HepG2 (cell line): ENCODE measurements at regions not wholly inside any gene's neighbourhood (a gene's known extent, or its start where the extent isn't known, plus 50 kb on each side); places are given as distances from the start of the nearest gene placed in this dataset.

Experiments
- ATAC-seq: fragments of 200-7000 bp; cut with Tn5 transposase; 3 replicates; pipeline ENCODE4 v1.9.1; 2020; ENCODE audit warnings: mild to moderate bottlenecking, moderate library complexity
- BruUV-seq: library from RNA; stranded (reverse); fragments of 400-500 nt; replicated peaks from 2 replicates; lab custom pipeline; 2021; lab: Mats Ljungman, UMichigan
- CTCF ChIA-PET: fragments of 300-600 bp; formaldehyde crosslinking; extraction: SDS; loops from one replicate; lab custom pipeline; 2021; ENCODE audit warnings: low total read pairs, inconsistent platforms, low intra/inter-chr PET ratio; lab: Yijun Ruan, JAX
- POLR2A ChIA-PET: fragments of 350-600 bp; sonication (Branson Sonifier 250); formaldehyde crosslinking; loops from one replicate; lab custom pipeline; 2020; ENCODE audit warnings: antibody characterized with exemption, inconsistent platforms; lab: Yijun Ruan, JAX
- DNase-seq: peaks from one replicate; pipeline ENCODE4 v3.0.0-alpha.2; 2015; ENCODE audit warnings: low spot score
- FAIRE-seq: peaks from 3 replicates; lab custom pipeline; 2011; peaks lifted over from hg19 to GRCh38; lab: Jason Lieb, UNC
- H2AFZ ChIP-seq: one replicate; pipeline ENCODE4 v1.6.1; 2011; ENCODE audit warnings: low read length, inconsistent platforms
- H3K27ac ChIP-seq: fragments of 300-600 bp; 3 replicates; pipeline ENCODE4 v1.8.0; 2011; ENCODE audit warnings: mixed run types, mild to moderate bottlenecking, mixed read lengths, low read length, inconsistent platforms; ENCODE audit not compliant: insufficient read depth; ENCODE audit errors: extremely low read length
- H3K27me3 ChIP-seq, 2 experiments: fragments of 200-600 bp in 1 of 2; 2 replicates in 1 of 2; 3 replicates in 1 of 2; pipeline versions ENCODE4 v1.6.0 to v1.8.0; 2011; ENCODE audit warnings: low read length in 2 of 2, mild to moderate bottlenecking in 2 of 2, moderate library complexity in 2 of 2, inconsistent platforms in 1 of 2; ENCODE audit not compliant: insufficient read depth in 2 of 2, control insufficient read depth in 1 of 2
- H3K36me3 ChIP-seq, 2 experiments: fragments of 200-600 bp in 1 of 2; replicated peaks in 1 of 2; 2 replicates in 1 of 2; 3 replicates in 1 of 2; pipeline versions ENCODE4 v1.5.1 to v1.8.0; 2011; ENCODE audit warnings: low read length in 2 of 2, inconsistent platforms in 1 of 2; ENCODE audit not compliant: insufficient read depth in 2 of 2, control insufficient read depth in 1 of 2
- H3K4me1 ChIP-seq: 2 replicates; pipeline ENCODE4 v1.5.1; 2012; ENCODE audit warnings: low read length, inconsistent platforms; ENCODE audit not compliant: insufficient read depth
- H3K4me2 ChIP-seq: 2 replicates; pipeline ENCODE4 v1.6.0; 2011; ENCODE audit warnings: low read depth, low read length, inconsistent platforms
- H3K4me3 ChIP-seq, 3 experiments: fragments of 200-600 bp in 1 of 3; sonication (generic), shearing (Covaris generic) in 1 of 3; replicated peaks in 1 of 3; 2 replicates each; pipeline ENCODE4 v1.5.1; 2011 to 2016; ENCODE audit warnings: low read length in 3 of 3, inconsistent platforms in 2 of 3, low read depth in 2 of 3, mild to moderate bottlenecking in 2 of 3, control low read depth in 1 of 3, mixed read lengths in 1 of 3; ENCODE audit not compliant: insufficient read depth in 1 of 3
- H3K79me2 ChIP-seq: one replicate; pipeline ENCODE4 v1.6.1; 2011; ENCODE audit warnings: low read length, inconsistent platforms; ENCODE audit not compliant: insufficient read depth
- H3K9ac ChIP-seq: 2 replicates; pipeline ENCODE4 v1.6.0; 2011; ENCODE audit warnings: mild to moderate bottlenecking, low read depth, low read length, inconsistent platforms; ENCODE audit not compliant: insufficient read depth
- H3K9me3 ChIP-seq: 2 replicates; pipeline ENCODE4 v1.5.1; 2012; ENCODE audit warnings: mild to moderate bottlenecking, low read length
- H4K20me1 ChIP-seq: 2 replicates; pipeline ENCODE4 v1.6.0; 2011; ENCODE audit warnings: inconsistent platforms, mild to moderate bottlenecking, low read length, moderate library complexity; ENCODE audit not compliant: insufficient read depth
- MED8 ChIP-seq: sonication (generic); formaldehyde crosslinking; IDR thresholded peaks from 2 replicates; pipeline ENCODE4 v1.8.1; 2023; ENCODE audit warnings: mild to moderate bottlenecking, missing genetic modification reagents; ENCODE audit not compliant: insufficient replicate concordance
- MYC ChIP-seq: sonication (generic); formaldehyde crosslinking; IDR thresholded peaks from 2 replicates; pipeline ENCODE4 v1.9.0; 2021; ENCODE audit warnings: missing genetic modification reagents, borderline replicate concordance
- NFIB ChIP-seq: sonication (generic); formaldehyde crosslinking; IDR thresholded peaks from 2 replicates; pipeline ENCODE4 v1.9.0; 2021; ENCODE audit warnings: missing genetic modification reagents, mild to moderate bottlenecking, borderline replicate concordance
- SMAD3 ChIP-seq: sonication (generic); formaldehyde crosslinking; IDR thresholded peaks from 2 replicates; pipeline ENCODE4 v1.4.0; 2020; ENCODE audit warnings: missing genetic modification reagents
- SYNCRIP ChIP-seq: fragments of 200-400 bp; formaldehyde crosslinking; IDR thresholded peaks from 2 replicates; pipeline ENCODE4 v1.6.1; 2018; ENCODE audit warnings: mild to moderate bottlenecking, low read depth, low read length; ENCODE audit not compliant: insufficient read depth
- TFAP4 ChIP-seq: sonication (generic); IDR thresholded peaks from 2 replicates; pipeline ENCODE4 v1.6.1; 2016; ENCODE audit warnings: low read depth, borderline replicate concordance
- ZBTB4 ChIP-seq: sonication (generic); formaldehyde crosslinking; IDR thresholded peaks from 2 replicates; pipeline ENCODE4 v1.4.0; 2020; ENCODE audit warnings: missing genetic modification reagents, mild to moderate bottlenecking, borderline replicate concordance
- ZNF234 ChIP-seq: sonication (generic); formaldehyde crosslinking; conservative IDR thresholded peaks from 2 replicates; pipeline ENCODE4 v1.5.1; 2020; ENCODE audit warnings: mild to moderate bottlenecking, missing genetic modification reagents
- ZNF543 ChIP-seq: sonication (generic); formaldehyde crosslinking; IDR thresholded peaks from 2 replicates; pipeline ENCODE4 v1.4.0; 2020; ENCODE audit warnings: mild to moderate bottlenecking, missing genetic modification reagents
- ZNF761 ChIP-seq: sonication (generic); formaldehyde crosslinking; conservative IDR thresholded peaks from 2 replicates; pipeline ENCODE4 v1.4.0; 2020; ENCODE audit warnings: mild to moderate bottlenecking, missing genetic modification reagents
- ZNF775 ChIP-seq: sonication (generic); formaldehyde crosslinking; IDR thresholded peaks from 2 replicates; pipeline ENCODE4 v1.4.0; 2020; ENCODE audit warnings: missing genetic modification reagents, mild to moderate bottlenecking, moderate library complexity, borderline replicate concordance
- ZSCAN21 ChIP-seq: sonication (generic); formaldehyde crosslinking; IDR thresholded peaks from 2 replicates; pipeline ENCODE4 v1.8.0; 2022; ENCODE audit warnings: mild to moderate bottlenecking, missing genetic modification reagents, moderate library complexity, borderline replicate concordance
- WGBS: methylation state at CpG from one replicate; pipeline ENCODE4 v1.1.6; 2017; ENCODE audit warnings: low lambda C conversion rate; 5-methylcytosine and 5-hydroxymethylcytosine counted together
- in situ Hi-C: cut with HindIII; loops from 2 replicates; pipeline ENCODE4 v1.10.0; 2017; ENCODE audit warnings: low pct_unique_long_range_greater_than_20kb; ENCODE audit not compliant: extremely low pct_ligation_motif_present
- intact Hi-C: fragments of 100-400 bp; cut with micrococcal nuclease; formaldehyde crosslinking; loops from one replicate; pipeline ENCODE4 v1.10.0; 2022; ENCODE audit not compliant: unreplicated experiment

DNA sequence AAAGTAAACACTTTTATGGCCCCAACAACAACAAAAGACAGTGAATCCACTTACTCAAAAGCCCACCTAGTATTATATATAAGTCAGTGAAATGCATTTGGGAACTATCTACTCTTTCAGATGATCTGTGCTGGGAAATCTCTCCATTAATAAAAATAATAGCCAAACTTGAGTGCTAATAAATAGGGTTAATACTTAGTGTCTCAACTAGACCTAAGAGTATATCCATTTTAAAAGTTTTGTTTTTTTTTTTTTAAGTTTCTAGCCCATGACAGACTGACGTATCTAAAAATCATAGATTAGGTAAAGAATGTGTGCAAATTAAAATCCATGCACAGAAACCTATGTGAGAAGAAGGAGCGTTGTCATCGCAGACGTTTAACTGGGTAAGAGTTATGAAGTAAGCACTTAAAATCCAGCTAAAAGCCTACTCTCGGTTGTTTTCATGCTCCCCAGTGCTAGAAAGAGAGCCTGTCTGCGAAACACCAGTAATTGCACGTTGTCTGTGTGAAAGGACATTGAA, 83.4 kb upstream of the PELI1 start:
- DNase-seq: no peak
- H3K27me3 ChIP-seq: peaks cover 0 to 25% of the 10 kb centered on the region in 2 experiments; a peak in 3 of 5 replicates
- no peaks in the 10 kb centered on the region for H4K20me1 ChIP-seq
- intact Hi-C loops: no loop called here
- H3K27ac ChIP-seq: no peak overlapping the region
- in situ Hi-C loops: no loop called here
- FAIRE-seq: no peak
- H3K4me1 ChIP-seq: peaks cover 10% of the 10 kb centered on the region
- no TSS peak for BruUV-seq
- H3K4me3 ChIP-seq: peak overlapping the region; percentile 40 to 64 (median 49)
- no peaks in the 10 kb centered on the region for H3K79me2 ChIP-seq
- H2AFZ ChIP-seq: peak overlapping the region; percentile 92
- H3K4me2 ChIP-seq: peak overlapping the region; percentile 92
- no peak for TF ChIP-seq MED8
- 0 out of 2 replicates have a peak, but pooled peaks have one; percentile 32 for TF ChIP-seq ZNF761 (CRISPR knock-in tag)
- TF ChIP-seq ZNF775 (CRISPR knock-in tag): 0 out of 2 replicates have a peak, but pooled peaks have one; percentile 20
- TF ChIP-seq ZNF543 (CRISPR knock-in tag): 0 out of 2 replicates have a peak, but pooled peaks have one; percentile 24
- TF ChIP-seq, all 625 proteins: peak for 3
- ChIA-PET POLR2A (no interaction called here), CTCF (no interaction called here)
- 12% methylated on average over 7 of the region's 7 CpGs for WGBS
- no peaks in the 10 kb centered on the region for H3K36me3 ChIP-seq
- peak overlapping the region; percentile 0; the same call in 1 of the 2 replicates for H3K9ac ChIP-seq
- ATAC-seq: no peak; the same call in 2 of the 3 replicates
- H3K9me3 ChIP-seq: no peaks in the 10 kb centered on the region

- WGBS: 2% methylated on average over 17 of the region's 26 CpGs
- Histone ChIP-seq H4K20me1 (no peaks in the 10 kb centered on the region), H3K27me3 (peaks cover 0 to 25% of the 10 kb centered on the region in 2 experiments; a peak in 3 of 5 replicates), H3K27ac (no peak overlapping the region), H2AFZ (peak overlapping the region; percentile 92), H3K9me3 (no peaks in the 10 kb centered on the region), H3K4me3 (peak overlapping the region; percentile 40 to 64 (median 49)), H3K4me2 (peak overlapping the region; percentile 92), H3K36me3 (no peaks in the 10 kb centered on the region), H3K4me1 (peaks cover 10% of the 10 kb centered on the region), H3K79me2 (no peaks in the 10 kb centered on the region), H3K9ac (peak overlapping the region; percentile 0; the same call in 1 of the 2 replicates)
- peak; percentile 29 for DNase-seq
- BruUV-seq: no TSS peak
- FAIRE-seq: no peak
- intact Hi-C loops (no loop called here), in situ Hi-C loops (no loop called here)
- CTCF ChIA-PET: no interaction called here
- POLR2A ChIA-PET: interaction anchor here (1.3 kb wide), 1 partner anchor 122 kb away, joined by 3 read pairs; no protein-coding TSS in a partner anchor
- ATAC-seq: peak; percentile 99
- TF ChIP-seq MYC (CRISPR knock-in tag) (peak; percentile 48; the same call in 1 of the 2 replicates), SMAD3 (CRISPR knock-in tag) (no peak), NFIB (no peak), TFAP4 (peak; percentile 66; the same call in 1 of the 2 replicates), ZNF234 (CRISPR knock-in tag) (no peak), ZBTB4 (CRISPR knock-in tag) (no peak), SYNCRIP (no peak), ZSCAN21 (no peak)
These were observed 84.0 kb upstream of the PELI1 start for GRCh38 chr2:64228126-64228678.
